Jurkat, Clone E6-1 (cell line): ENCODE measurements at regions not wholly inside any gene's neighbourhood (a gene's known extent, or its start where the extent isn't known, plus 50 kb on each side); places are given as distances from the start of the nearest gene placed in this dataset.

Experiments used
- DNase-seq: peaks from one replicate; pipeline ENCODE4 v3.0.0-alpha.2; 2011; ENCODE audit warnings: low read depth, low spot score
- H3K4me3 ChIP-seq: 2 replicates; pipeline ENCODE4 v1.5.1; 2011; ENCODE audit warnings: mild to moderate bottlenecking, low read length, control low read depth, moderate library complexity

- no peak for DNase-seq
Observed at GRCh38 chr4:158016511-158016910, 156.3 kb downstream of the GASK1B start.

GRCh38 chr4:158015241-158015640 is 157.6 kb downstream of the GASK1B start:
- no peak overlapping the region for H3K4me3 ChIP-seq
- DNase-seq: no peak

More at GRCh38 chr4:158016511-158016910, 156.3 kb downstream of the GASK1B start:
- H3K4me3 ChIP-seq: no peak overlapping the region

- DNase-seq: no peak
- H3K4me3 ChIP-seq: no peak overlapping the region
Observed at GRCh38 chr4:158013858-158014257, 159.0 kb downstream of the GASK1B start.

GRCh38 chr4:158010361-158010760 is 162.5 kb downstream of the GASK1B start:
- no peak overlapping the region for H3K4me3 ChIP-seq
- no peak for DNase-seq

GRCh38 chr4:158008551-158009218 is 164.1 kb downstream of the GASK1B start:
- H3K4me3 ChIP-seq: no peak overlapping the region
- DNase-seq: no peak

GRCh38 chr4:158007566-158007965 is 165.3 kb downstream of the GASK1B start:
- H3K4me3 ChIP-seq: no peak overlapping the region
- no peak for DNase-seq

- DNase-seq: no peak
- no peak overlapping the region for H3K4me3 ChIP-seq
Observed at GRCh38 chr4:158006990-158007389, 165.8 kb downstream of the GASK1B start.

GRCh38 chr4:158005021-158005420 is 167.8 kb downstream of the GASK1B start:
- DNase-seq: no peak
- H3K4me3 ChIP-seq: no peak overlapping the region

- no peak for DNase-seq
- no peak overlapping the region for H3K4me3 ChIP-seq
Observed at GRCh38 chr4:158004101-158004500, 168.7 kb downstream of the GASK1B start.

GRCh38 chr4:158003212-158003611 is 169.6 kb downstream of the GASK1B start:
- DNase-seq: no peak

GRCh38 chr4:158002173-158002572 is 170.7 kb downstream of the GASK1B start:
- no peak for DNase-seq
- H3K4me3 ChIP-seq: no peak overlapping the region

More at GRCh38 chr4:158003212-158003611, 169.6 kb downstream of the GASK1B start:
- no peak overlapping the region for H3K4me3 ChIP-seq

GRCh38 chr4:158001756-158002155 is 171.1 kb downstream of the GASK1B start:
- H3K4me3 ChIP-seq: no peak overlapping the region
- no peak for DNase-seq

- H3K4me3 ChIP-seq: no peak overlapping the region
- no peak for DNase-seq
Observed at GRCh38 chr4:157999723-158000122, 173.1 kb downstream of the GASK1B start.

- H3K4me3 ChIP-seq: no peak overlapping the region
- no peak for DNase-seq
Observed at GRCh38 chr4:157997296-157997695, 175.5 kb downstream of the GASK1B start.

GRCh38 chr4:157996061-157997028 is 176.5 kb downstream of the GASK1B start:
- no peak for DNase-seq
- H3K4me3 ChIP-seq: no peak overlapping the region

GRCh38 chr4:157994863-157995262 is 178.0 kb downstream of the GASK1B start:
- no peak for DNase-seq
- no peak overlapping the region for H3K4me3 ChIP-seq

GRCh38 chr4:157992948-157993839 is 179.6 kb downstream of the GASK1B start:
- no peak for DNase-seq
- H3K4me3 ChIP-seq: no peak overlapping the region

GRCh38 chr4:157992038-157992705 is 180.7 kb downstream of the GASK1B start:
- DNase-seq: peak; percentile 49
- no peak overlapping the region for H3K4me3 ChIP-seq

- DNase-seq: no peak
- H3K4me3 ChIP-seq: no peak overlapping the region
Observed at GRCh38 chr4:157988641-157989040, 184.2 kb downstream of the GASK1B start.
